ENCODE measurements at regions not wholly inside any gene's neighbourhood (a gene's known extent, or its start where the extent isn't known, plus 50 kb on each side); places are given as distances from the start of the nearest gene placed in this dataset.
"Not testable (repeated sequence)": the region's sequence is repeated elsewhere in the genome, so short reads cannot be mapped to it uniquely, and the experiment has no call there.

GRCh38 chr1:143498059-143498749, 473.6 kb downstream of the FAM72C start:
- TF ChIP-seq EZH2 (IDR thresholded peaks at IDR 0.05; ENCODE audit: low read depth, unreplicated experiment); CTCF (conservative IDR thresholded peaks at IDR 0.05; ENCODE audit: low read depth in 2 of 2); CREB1 (CRISPR knock-in tag; IDR thresholded peaks at IDR 0.05; ENCODE audit: low read depth); POLR2AphosphoS5 (IDR thresholded peaks at IDR 0.05; ENCODE audit: low read depth); EZH2phosphoT487 (IDR thresholded peaks at IDR 0.05; ENCODE audit: unreplicated experiment); REST (IDR thresholded peaks at IDR 0.05; ENCODE audit: unreplicated experiment); ETS1 (IDR thresholded peaks at IDR 0.05); ZNF331 (CRISPR knock-in tag; IDR thresholded peaks at IDR 0.05; ENCODE audit: low read depth); ZNF114 (CRISPR knock-in tag; IDR thresholded peaks at IDR 0.05): not testable (repeated sequence)

Data from GM23338 (cell line).